ENCODE measurements at regions not wholly inside any gene's neighbourhood (a gene's known extent, or its start where the extent isn't known, plus 50 kb on each side); places are given as distances from the start of the nearest gene placed in this dataset.

DNA sequence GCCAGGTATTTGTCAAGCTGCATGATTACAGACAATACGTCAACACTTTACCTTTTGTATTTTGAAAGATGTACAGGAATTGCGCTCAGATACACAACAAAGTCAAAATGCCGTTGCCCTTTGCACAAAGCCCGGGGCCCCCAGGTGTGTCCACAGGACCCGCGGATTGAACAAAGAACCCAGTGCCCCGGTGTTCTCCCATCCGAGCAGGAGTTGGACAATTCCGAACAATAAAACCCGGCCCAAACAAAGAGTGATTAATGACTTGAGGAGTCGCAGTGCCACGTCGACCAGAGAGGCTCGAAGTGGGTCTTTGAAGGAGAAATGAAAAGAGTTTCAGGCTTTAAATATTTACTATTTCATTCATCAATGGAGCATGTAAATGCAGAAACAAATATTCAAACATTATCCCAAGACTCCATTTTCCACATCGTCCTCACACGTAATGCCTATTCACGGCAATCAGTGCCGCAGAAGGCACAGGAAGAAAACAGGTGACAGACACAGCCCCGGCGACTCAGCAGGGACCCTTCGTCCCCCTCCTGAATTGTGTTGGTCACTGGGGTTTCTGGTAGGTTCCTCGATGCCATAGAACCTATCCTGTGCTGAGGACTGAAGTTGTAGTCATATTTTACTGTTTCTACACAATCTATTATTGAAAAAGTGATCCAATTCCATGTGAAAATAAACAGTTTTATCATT is 70.9 kb upstream of the MGMT start:
- no peak for DNase-seq

DNA sequence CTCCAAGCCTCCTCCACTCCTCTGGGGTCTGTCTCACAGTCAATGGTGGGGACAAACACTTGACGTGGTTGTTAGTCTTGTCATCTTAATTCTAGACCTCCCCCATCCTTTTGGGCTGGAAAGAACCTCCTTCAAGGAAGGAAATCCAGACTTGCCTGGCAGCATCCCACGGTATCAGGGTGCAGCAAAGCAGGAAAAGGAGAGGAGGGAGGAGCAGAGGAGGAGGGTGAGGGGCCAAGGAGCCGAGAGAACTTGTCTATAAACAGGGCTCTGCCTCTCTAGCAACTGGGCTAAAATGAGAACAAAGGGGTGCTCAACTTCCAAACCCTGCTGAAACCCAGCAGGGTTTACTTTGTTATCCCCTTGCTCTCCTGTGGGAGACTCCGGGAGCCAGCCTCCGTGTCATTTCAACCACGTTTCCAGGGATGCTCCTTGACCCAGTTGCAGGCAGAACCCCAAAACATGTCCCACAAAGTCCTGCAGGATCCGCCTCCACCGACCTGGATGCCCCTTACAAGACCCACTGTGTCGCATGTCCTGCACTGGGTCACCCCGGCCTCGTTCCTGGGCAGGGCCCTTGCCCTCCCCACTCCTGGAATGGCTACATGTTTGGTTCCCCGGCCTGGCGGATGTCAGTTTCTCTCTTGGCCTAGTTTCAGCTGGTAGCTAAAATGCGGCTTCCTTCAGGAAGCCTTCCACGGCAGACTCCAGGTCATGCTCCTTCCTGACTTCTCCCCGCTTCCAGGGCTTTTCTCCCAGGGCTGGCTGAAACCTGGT is 69.7 kb upstream of the MGMT start:
- no peak for DNase-seq

DNA sequence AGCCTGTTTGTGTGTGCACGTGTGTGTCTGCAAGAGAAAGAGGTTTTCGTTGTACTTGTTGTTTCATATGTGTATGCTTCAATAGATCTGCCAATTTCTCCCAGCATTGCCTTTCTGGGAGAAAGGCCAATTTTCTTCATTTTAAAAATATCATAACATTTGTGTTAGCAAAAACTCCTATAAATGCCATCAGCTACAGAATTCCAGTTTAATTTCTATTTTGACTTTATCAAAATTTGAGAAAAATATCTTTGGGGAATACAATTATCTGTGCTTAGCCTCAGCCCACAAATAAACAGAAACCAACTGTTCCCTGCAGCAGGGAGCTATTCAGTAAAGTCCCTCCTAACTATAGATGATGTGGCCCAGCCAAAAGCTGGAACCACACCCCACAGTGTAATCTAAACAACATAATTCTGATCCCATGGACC is 68.3 kb upstream of the MGMT start:
- no peak for DNase-seq

DNA sequence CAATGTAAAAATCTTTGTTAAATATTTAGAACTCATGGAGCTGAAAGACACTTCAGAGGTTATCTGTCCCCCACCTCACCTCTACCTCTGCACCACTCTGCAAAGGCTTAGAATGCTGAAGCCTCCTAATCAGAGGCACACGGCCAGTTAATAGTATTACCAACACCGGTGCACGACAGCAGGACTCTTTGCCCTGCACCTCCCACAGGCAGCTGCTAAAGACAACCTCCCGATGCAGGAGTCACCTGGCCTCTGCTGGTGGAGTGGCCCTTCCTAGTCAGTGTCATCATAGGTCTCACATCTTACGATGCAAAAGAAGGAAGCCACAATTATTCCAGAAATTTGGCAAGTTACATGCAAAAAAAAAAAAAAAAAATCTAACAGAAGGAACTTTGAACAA is 66.6 kb upstream of the MGMT start:
- no peak for DNase-seq

DNA sequence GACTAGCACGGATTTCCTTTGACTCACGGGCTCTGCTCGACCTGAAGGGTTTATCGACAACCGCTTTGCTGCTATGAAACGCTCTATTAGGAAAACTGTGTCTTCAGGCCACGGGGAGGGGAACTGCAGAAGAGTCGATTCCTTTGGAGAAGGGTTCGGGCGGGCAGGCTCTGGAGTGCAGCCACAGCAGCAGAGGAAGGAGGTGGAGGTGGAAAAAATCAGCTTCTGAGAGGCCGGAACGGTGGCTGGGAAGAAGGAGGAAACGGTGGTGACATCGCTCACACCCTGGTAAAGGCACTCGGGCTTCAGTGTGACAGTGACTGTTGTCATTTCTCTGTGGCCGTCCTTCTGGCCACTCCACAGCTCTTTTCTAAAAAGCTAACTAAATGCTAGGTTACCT is 64.6 kb upstream of the MGMT start:
- DNase-seq, result no peak

DNA sequence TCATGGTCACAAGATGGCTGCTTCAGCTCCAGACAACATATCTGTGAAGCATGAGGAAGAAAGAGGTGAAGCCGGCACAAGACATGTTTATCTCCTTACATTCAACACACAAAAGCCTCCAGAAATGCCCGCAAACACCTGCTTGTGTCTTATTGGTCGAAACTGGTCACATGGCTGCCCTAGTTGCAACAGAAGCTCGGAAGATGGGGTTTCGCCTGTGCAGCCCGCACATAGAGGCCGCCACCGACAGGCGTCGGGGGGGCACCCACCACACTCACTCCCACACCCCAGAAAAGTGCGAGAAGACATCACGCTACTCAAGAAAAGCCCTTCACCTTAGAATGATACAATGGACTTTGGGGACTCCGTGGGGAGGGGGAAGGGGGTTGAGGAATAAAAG is 63.0 kb upstream of the MGMT start:
- DNase-seq, result no peak

DNA sequence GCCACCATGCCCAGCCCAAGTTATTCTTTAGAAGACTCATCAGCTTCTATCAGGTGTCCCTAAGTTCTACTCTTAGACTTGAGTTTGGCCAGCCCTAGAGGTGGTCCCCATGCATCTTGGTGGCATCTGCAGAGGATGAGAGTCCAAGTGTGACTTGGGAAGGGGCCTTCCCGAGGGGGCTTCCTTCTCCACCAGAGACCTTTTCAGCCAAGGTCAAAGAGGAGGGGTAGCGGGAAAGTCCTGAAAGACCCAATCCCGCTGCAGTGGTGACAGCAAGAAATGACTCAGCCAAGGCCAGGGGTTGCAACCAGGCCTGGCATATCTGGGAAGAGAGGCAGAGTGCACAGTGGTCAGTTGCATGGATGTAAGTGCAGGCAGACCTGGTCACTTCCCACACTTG is 61.7 kb upstream of the MGMT start:
- no peak for DNase-seq

DNA sequence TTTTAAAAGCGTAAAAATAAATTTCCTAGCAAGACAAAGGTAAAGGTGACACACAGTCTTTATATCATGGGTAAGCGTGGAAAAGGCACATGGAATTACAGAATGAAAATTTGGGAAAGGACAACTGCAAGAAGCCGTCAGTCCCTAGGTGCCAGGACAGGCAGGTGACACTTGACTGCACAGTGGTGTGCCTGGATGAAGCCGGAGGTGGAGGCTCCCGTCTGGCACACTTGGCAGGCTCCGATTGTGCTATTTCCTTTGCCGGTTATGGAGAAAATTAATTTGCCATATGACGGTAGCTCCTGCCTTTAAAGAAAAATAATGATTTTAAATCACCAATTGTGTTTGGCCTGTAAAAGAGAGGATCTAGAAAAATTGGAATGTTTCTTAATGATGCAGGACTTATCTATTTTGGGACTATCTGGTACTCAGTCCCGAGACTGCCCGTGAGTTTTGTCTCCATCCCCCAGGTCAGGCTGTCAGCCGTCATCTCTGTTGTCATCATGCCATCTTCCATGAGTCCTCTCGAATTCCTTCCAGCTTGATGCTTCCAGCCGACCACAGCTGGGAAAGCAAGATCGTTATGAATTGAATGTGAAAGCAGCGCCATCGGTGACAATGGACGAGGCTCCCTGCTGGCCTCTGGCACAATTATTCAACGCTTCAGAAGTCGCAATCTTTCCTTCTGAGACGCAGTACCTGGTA is 56.2 kb upstream of the MGMT start:
- DNase-seq, result no peak

DNA sequence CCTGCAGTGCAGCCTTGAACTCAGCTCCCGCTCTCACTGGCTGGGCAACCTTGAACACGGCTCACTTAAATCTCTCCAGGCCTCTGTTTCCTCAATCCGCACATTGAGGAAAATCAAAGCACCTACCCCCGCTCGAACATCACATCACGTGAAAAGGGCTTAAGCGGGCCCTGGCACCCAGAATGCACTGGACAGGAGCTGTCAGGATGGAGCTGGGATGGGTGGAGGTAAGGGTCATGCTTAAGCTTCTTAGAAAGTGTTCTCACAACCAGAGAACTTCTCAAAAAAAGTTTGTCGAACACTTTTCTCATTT is 55.7 kb upstream of the MGMT start:
- DNase-seq, result no peak

DNA sequence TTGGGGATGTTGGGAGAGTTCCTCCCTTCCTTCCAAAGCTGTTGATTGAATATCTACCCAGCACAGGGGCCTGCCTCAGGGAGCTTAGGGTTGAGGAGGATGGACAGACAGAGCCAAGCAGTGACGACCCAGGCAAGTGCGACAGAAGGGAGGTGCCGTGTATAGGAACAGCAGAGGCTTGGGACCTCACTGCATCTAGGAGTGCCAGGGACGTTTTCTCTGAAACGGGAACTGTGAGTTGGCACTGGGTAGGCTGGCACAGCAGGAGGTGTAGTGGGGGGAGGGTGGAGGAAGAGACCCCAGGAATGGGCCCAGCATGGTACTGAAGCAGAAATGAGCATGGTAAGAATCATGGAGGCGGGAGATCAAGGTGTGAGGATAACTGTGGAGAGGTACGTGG is 55.3 kb upstream of the MGMT start:
- DNase-seq, result no peak

DNA sequence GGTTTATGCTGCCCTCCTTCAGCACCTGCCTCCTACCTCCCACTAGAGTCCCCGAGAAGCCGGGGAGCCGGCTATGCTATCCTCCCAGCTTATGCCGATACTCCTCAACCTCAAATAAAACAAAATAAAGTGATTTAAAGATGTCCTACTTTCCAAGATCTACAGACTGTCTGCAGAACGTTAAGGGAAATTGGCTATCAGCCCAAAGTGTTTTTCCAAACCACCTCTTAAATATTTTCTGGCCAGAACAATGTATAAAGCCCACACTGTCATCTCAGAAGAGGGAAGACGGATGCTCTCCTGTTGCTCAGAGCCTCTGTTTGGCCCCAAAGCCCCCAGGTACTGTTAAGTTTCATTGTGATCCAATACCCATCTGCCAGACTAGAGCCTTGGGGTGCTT is 54.0 kb upstream of the MGMT start:
- DNase-seq, result no peak

DNA sequence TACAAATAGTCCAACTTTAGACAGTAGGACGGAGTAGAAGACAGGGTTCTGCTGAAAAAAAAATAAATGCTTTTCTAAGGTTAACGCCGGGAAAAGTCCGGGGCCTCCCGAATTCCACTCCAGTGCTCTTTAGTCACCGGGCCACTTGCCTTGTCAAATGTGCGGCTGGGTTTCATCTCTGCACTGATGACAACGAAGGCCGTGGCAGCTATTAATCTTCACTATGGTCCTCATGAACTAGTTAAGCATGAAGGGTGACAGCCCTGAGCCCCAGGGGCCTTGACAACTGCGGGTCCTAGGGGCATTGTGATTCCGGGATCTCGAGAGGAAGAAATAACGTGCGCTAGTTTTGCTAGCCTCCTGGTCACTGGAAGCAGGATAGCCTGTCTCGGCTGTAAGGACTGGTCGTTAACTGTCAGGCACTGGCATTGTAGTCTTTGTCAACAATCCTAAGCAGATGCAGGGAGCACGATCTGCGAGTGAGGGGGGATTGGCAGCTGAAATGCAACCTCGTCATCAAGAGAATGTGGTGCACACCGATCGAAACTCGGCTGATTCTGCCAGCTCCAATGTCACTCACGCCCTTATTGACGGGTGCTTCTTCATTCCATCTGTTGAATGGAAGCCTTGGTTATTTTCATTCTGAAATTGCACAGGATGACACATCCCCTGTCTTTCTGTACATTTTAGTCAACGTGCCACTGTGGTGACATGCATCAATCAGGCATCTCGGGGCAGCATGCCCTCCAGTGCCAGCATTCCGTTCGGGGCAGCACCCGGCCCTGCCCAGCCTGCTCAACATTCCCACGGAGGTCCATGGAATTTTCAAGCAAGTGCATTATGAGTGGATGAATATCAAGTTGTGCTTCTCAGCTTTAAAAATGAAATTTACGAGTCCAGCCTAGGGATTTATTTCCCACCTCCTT is 51.6 kb upstream of the MGMT start:
- no peak for DNase-seq

DNA sequence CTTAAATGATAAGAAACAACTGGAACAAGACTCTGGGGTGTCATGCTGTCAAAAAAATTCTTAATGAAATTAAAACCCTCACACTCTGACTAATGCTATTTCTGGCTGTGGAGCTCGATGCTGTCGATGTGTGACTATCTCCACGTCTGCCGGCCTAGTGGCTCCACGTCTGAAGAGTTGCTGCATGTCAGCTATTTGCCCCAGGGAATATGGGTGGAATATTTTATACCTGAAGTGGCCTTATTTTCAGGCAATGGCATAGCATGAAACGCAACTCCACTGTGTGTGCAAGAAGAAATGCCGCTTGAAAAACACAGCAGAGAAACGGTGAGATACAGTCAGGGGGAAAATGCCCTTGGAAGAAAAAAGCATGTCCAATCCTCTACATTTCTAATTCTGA is 50.9 kb upstream of the MGMT start:
- no peak for DNase-seq

DNA sequence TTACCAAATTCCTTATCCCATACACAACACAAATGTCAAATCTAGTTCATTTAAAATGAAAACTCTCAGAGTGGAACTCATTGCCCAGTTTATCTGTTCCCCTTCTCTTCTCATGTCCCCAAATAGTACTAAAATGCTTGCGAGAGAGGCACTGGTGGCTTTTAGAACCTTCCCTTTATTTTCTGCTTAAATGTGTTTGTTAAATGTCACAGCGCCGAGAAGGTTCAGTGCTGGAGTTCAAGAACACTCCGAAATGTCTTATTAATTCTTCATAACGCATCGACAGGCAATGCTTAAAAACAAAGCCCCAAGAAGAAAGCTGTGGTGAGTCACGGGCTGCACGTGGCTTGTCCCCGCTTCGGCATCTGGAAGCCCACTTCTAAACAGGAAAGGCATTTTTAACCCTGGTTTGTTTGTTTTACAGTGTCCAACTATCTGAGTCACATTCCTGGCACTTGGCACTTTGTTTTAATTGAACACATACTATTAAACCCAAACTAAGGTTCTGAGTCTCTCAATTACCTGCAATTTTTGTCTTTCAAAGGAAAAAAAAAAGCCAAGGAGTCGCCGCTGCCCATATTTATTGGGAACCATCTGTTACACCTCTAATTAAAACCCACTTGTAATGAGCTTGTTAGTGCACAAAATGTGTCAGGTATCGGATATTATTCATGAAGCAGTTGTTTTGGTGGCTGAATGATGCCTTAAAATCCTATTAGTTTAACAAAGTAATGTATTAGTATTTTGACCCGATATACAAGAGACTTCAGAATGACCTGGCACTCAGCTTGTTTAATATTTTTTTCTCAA is 49.9 kb upstream of the MGMT start:
- DNase-seq, result no peak
